ENCODE measurements at regions not wholly inside any gene's neighbourhood (a gene's known extent, or its start where the extent isn't known, plus 50 kb on each side); places are given as distances from the start of the nearest gene placed in this dataset.
A peak's percentile ranks its signal among the peaks of the same experiment; 100 is the strongest.

GRCh38 chr22:49458708-49459099, 369.0 kb downstream of the BRD1 start:
- Histone ChIP-seq H3K9ac (ENCODE audit: low read depth, low read length) (no peak overlapping the region), H3K56ac (ENCODE audit: extremely low read depth, insufficient read depth, low read length) (no peak overlapping the region), H3K14ac (replicated peaks; ENCODE audit: low read depth, low read length) (no peak overlapping the region), H2BK5ac (ENCODE audit: low read depth, low read length, poor library complexity, severe bottlenecking) (no peak overlapping the region), H3K27ac (ENCODE audit: insufficient read depth, low read length) (no peak overlapping the region), H3K9me3 (ENCODE audit: control insufficient read depth, insufficient read depth, low read length) (peaks cover 54% of the 10 kb centered on the region), H3K4me2 (ENCODE audit: low read depth, low read length) (no peak overlapping the region), H3K79me1 (ENCODE audit: low read depth in 1 of 2, low read length in 2 of 2) (no peaks in the 10 kb centered on the region), H3K4ac (ENCODE audit: low read depth, low read length) (no peak overlapping the region), H3K18ac (ENCODE audit: low read depth, low read length) (no peak overlapping the region), H4K91ac (ENCODE audit: insufficient read depth, low read depth, low read length) (no peak overlapping the region), H2BK15ac (ENCODE audit: low read depth, low read length) (no peak overlapping the region), H4K20me1 (ENCODE audit: insufficient read depth, low read length) (no peaks in the 10 kb centered on the region), H2BK20ac (ENCODE audit: low read depth, low read length) (no peak overlapping the region), H3K23ac (ENCODE audit: low read depth, low read length) (no peak overlapping the region), H3K4me3 (ENCODE audit: insufficient read depth, low read depth, low read length) (no peak overlapping the region), H2AFZ (replicated peaks; ENCODE audit: low read length, poor library complexity) (no peak overlapping the region), H2AK9ac (replicated peaks; ENCODE audit: low read depth, low read length, poor library complexity) (peak overlapping the region; percentile 6), H2AK5ac (ENCODE audit: low read depth, low read length) (no peak overlapping the region), H3K4me1 (ENCODE audit: control insufficient read depth, insufficient read depth, low read length) (no peaks in the 10 kb centered on the region), H2BK120ac (ENCODE audit: low read depth, low read length) (no peak overlapping the region), H3K9me1 (ENCODE audit: insufficient read depth, low read length) (no peaks in the 10 kb centered on the region), H3K27me3 (ENCODE audit: control insufficient read depth, insufficient read depth, low read length) (no peaks in the 10 kb centered on the region), H4K5ac (ENCODE audit: low read depth, low read length) (no peak overlapping the region), H3K36me3 (ENCODE audit: control insufficient read depth, insufficient read depth, low read length) (no peaks in the 10 kb centered on the region), H4K8ac (ENCODE audit: low read depth in 2 of 2, low read length in 2 of 2) (no peak overlapping the region)
- ChIA-PET CTCF (no interaction called here), POLR2A (ENCODE audit: unreplicated experiment) (no interaction called here)
- BruUV-seq (replicated peaks) = no TSS peak
- intact Hi-C loops (cut with micrococcal nuclease) = no loop called here
- DNase-seq = no peak
- TF ChIP-seq RAD21 (IDR thresholded peaks at IDR 0.05; ENCODE audit: low read length) = no peak
- no peak for TF ChIP-seq RFX5 (IDR thresholded peaks at IDR 0.05; ENCODE audit: low read depth, low read length)
- TF ChIP-seq ELK1 (IDR thresholded peaks at IDR 0.05; ENCODE audit: borderline replicate concordance, low read depth, low read length) = no peak
- no peak for TF ChIP-seq MAFK (IDR thresholded peaks at IDR 0.05; ENCODE audit: low read depth, low read length)
- no peak for TF ChIP-seq NFE2L2 (IDR thresholded peaks at IDR 0.05; ENCODE audit: low read depth, low read length)
- dilution Hi-C loops (cut with HindIII; ENCODE audit: low sequenced_read_pairs, unreplicated experiment) = no loop called here
- WGBS, 2 experiments (ENCODE audit: extremely low coverage in 2 of 2, insufficient read length in 1 of 2) = 88% methylated on average over 3 of the region's 15 CpGs; no CpG with 5 or more reads in 1 of the 2 experiments
- in situ Hi-C loops (cut with MboI; ENCODE audit: low sequenced_read_pairs) = no loop called here
- no peak for ATAC-seq (ENCODE audit: low read depth)

All from IMR-90 (cell line).